Keratinocyte (primary cell): ENCODE measurements at regions not wholly inside any gene's neighbourhood (a gene's known extent, or its start where the extent isn't known, plus 50 kb on each side); places are given as distances from the start of the nearest gene placed in this dataset.

Source experiments
- DNase-seq: peaks from one replicate; pipeline ENCODE4 v3.0.0-alpha.2; 2011; ENCODE audit warnings: low read depth, missing footprints, low spot score
- FAIRE-seq: peaks from 2 replicates; lab custom pipeline; 2011; peaks lifted over from hg19 to GRCh38; lab: Jason Lieb, UNC
- H2AFZ ChIP-seq: 2 replicates; pipeline ENCODE4 v1.6.0; 2012; ENCODE audit warnings: low read length, control low read depth, inconsistent platforms; ENCODE audit not compliant: control insufficient read depth
- H3K27ac ChIP-seq: 2 replicates; pipeline ENCODE4 v1.5.1; 2011; ENCODE audit warnings: low read length; ENCODE audit not compliant: control insufficient read depth, insufficient read depth
- H3K27me3 ChIP-seq: 3 replicates; pipeline ENCODE4 v1.6.0; 2011; ENCODE audit warnings: low read length; ENCODE audit not compliant: control insufficient read depth, insufficient read depth; ENCODE audit errors: extremely low read depth
- H3K36me3 ChIP-seq, 2 experiments: 2 replicates in 1 of 2; 3 replicates in 1 of 2; pipeline ENCODE4 v1.5.1; 2011; ENCODE audit warnings: low read length in 2 of 2, mild to moderate bottlenecking in 1 of 2; ENCODE audit not compliant: control insufficient read depth in 2 of 2, insufficient read depth in 2 of 2; ENCODE audit errors: extremely low read depth in 1 of 2
- H3K4me1 ChIP-seq: 3 replicates; pipeline ENCODE4 v1.5.1; 2011; ENCODE audit warnings: low read length; ENCODE audit not compliant: control insufficient read depth, insufficient read depth; ENCODE audit errors: extremely low read depth
- H3K4me2 ChIP-seq: 3 replicates; pipeline ENCODE4 v1.6.0; 2011; ENCODE audit warnings: low read depth, low read length; ENCODE audit not compliant: control insufficient read depth, insufficient read depth; ENCODE audit errors: extremely low read depth
- H3K4me3 ChIP-seq, 3 experiments: fragments of 200-600 bp in 1 of 3; sonication (generic) in 1 of 3; 2 replicates in 2 of 3; 3 replicates in 1 of 3; pipeline ENCODE4 v1.5.1; 2011 to 2016; ENCODE audit warnings: low read length in 3 of 3, mild to moderate bottlenecking in 3 of 3, control low read depth in 2 of 3, inconsistent platforms in 1 of 3, low read depth in 1 of 3, mixed read lengths in 1 of 3, mixed run types in 1 of 3, moderate library complexity in 1 of 3; ENCODE audit not compliant: control insufficient read depth in 2 of 3, insufficient read depth in 2 of 3; ENCODE audit errors: extremely low read depth in 1 of 3
- H3K79me2 ChIP-seq: 2 replicates; pipeline ENCODE4 v1.6.0; 2012; ENCODE audit warnings: low read length; ENCODE audit not compliant: control insufficient read depth, insufficient read depth
- H3K9ac ChIP-seq: 3 replicates; pipeline ENCODE4 v1.6.0; 2011; ENCODE audit warnings: low read length; ENCODE audit not compliant: control insufficient read depth, insufficient read depth; ENCODE audit errors: extremely low read depth
- H3K9me1 ChIP-seq: 3 replicates; pipeline ENCODE4 v1.6.0; 2011; ENCODE audit warnings: low read length; ENCODE audit not compliant: control insufficient read depth, insufficient read depth; ENCODE audit errors: extremely low read depth
- H3K9me3 ChIP-seq: 2 replicates; pipeline ENCODE4 v1.5.1; 2012; ENCODE audit warnings: low read depth, low read length; ENCODE audit not compliant: control insufficient read depth
- H4K20me1 ChIP-seq: 3 replicates; pipeline ENCODE4 v1.6.0; 2011; ENCODE audit warnings: low read length; ENCODE audit not compliant: control insufficient read depth, insufficient read depth; ENCODE audit errors: extremely low read depth
- CTCF ChIP-seq, 3 experiments: IDR thresholded peaks in 1 of 3; conservative IDR thresholded peaks in 1 of 3; optimal IDR thresholded peaks in 1 of 3; 2 replicates in 2 of 3; 3 replicates in 1 of 3; pipeline versions ENCODE3 to v1.5.1; 2011; ENCODE audit warnings: low read length in 3 of 3, mild to moderate bottlenecking in 3 of 3, moderate library complexity in 2 of 3, control low read depth in 1 of 3, inconsistent platforms in 1 of 3; ENCODE audit not compliant: insufficient read depth in 2 of 3; ENCODE audit errors: extremely low read depth in 1 of 3
- EZH2 ChIP-seq: IDR thresholded peaks from one replicate; pipeline ENCODE4 v1.6.1; 2012; ENCODE audit warnings: inconsistent platforms, mild to moderate bottlenecking, low read length, moderate library complexity
- dilution Hi-C: fragments of 300-500 bp; cut with MboI; formaldehyde crosslinking; loops from one replicate; pipeline ENCODE4 v1.7.0; 2020; ENCODE audit warnings: low sequenced_read_pairs; ENCODE audit not compliant: extremely low pct_ligation_motif_present

GRCh38 chr11:95466416-95466815 is 235.4 kb upstream of the SESN3 start:
- dilution Hi-C loops: no loop called here
- FAIRE-seq (no peak), DNase-seq (no peak)
- H3K36me3 ChIP-seq: no peaks in the 10 kb centered on the region
- no peak overlapping the region for H2AFZ ChIP-seq
- no peaks in the 10 kb centered on the region for H3K4me1 ChIP-seq
- no peak overlapping the region for H3K9ac ChIP-seq
- no peaks in the 10 kb centered on the region for H3K9me1 ChIP-seq
- H3K27ac ChIP-seq: no peak overlapping the region
- peaks cover 2% of the 10 kb centered on the region for H3K9me3 ChIP-seq
- TF ChIP-seq EZH2 (no peak), CTCF (optimal IDR thresholded peaks at IDR 0.05 in 1 of 3, IDR thresholded peaks at IDR 0.05 in 1 of 3, conservative IDR thresholded peaks at IDR 0.05 in 1 of 3; ENCODE audit: extremely low read depth in 1 of 3, insufficient read depth in 2 of 3, low read length in 3 of 3) (no peak)
- H3K79me2 ChIP-seq: no peaks in the 10 kb centered on the region
- H3K4me3 ChIP-seq: no peak overlapping the region
- H3K27me3 ChIP-seq: no peaks in the 10 kb centered on the region
- H3K4me2 ChIP-seq: no peak overlapping the region
- H4K20me1 ChIP-seq: no peaks in the 10 kb centered on the region

- H3K36me3 ChIP-seq: no peaks in the 10 kb centered on the region
- H3K27me3 ChIP-seq: no peaks in the 10 kb centered on the region
- H3K27ac ChIP-seq: no peak overlapping the region
Measured at GRCh38 chr11:95465887-95466286, 234.9 kb upstream of the SESN3 start.

More at GRCh38 chr11:95465887-95466286, 234.9 kb upstream of the SESN3 start:
- Histone ChIP-seq H3K4me2 (no peak overlapping the region), H3K4me3 (no peak overlapping the region), H3K9me1 (no peaks in the 10 kb centered on the region), H3K4me1 (no peaks in the 10 kb centered on the region), H3K9ac (no peak overlapping the region), H3K9me3 (peaks cover 5% of the 10 kb centered on the region), H3K79me2 (no peaks in the 10 kb centered on the region), H4K20me1 (no peaks in the 10 kb centered on the region), H2AFZ (no peak overlapping the region)
- DNase-seq (no peak), FAIRE-seq (no peak)
- dilution Hi-C loops: no loop called here
- no peak for TF ChIP-seq EZH2
- TF ChIP-seq CTCF (optimal IDR thresholded peaks at IDR 0.05 in 1 of 3, IDR thresholded peaks at IDR 0.05 in 1 of 3, conservative IDR thresholded peaks at IDR 0.05 in 1 of 3; ENCODE audit: extremely low read depth in 1 of 3, insufficient read depth in 2 of 3, low read length in 3 of 3): no peak
